ENCODE measurements at regions not wholly inside any gene's neighbourhood (a gene's known extent, or its start where the extent isn't known, plus 50 kb on each side); places are given as distances from the start of the nearest gene placed in this dataset.

GRCh38 chr4:33189169-33189568, 2469.0 kb downstream of the PCDH7 start:
- Histone ChIP-seq H2AFZ (ENCODE audit: low read length) (no peak overlapping the region), H3K23ac (ENCODE audit: insufficient read length, low read depth, low read length) (no peak overlapping the region), H4K5ac (ENCODE audit: insufficient read length, low read depth, low read length) (no peak overlapping the region), H4K91ac (ENCODE audit: insufficient read length, low read depth, low read length) (no peak overlapping the region), H3K4ac (ENCODE audit: low read depth, low read length) (no peak overlapping the region), H3K9ac (ENCODE audit: extremely low read depth, insufficient read length, low read length) (no peak overlapping the region), H2BK12ac (ENCODE audit: insufficient read length, low read depth, low read length) (no peak overlapping the region), H3K79me1 (ENCODE audit: insufficient read depth, low read depth, low read length, poor library complexity, severe bottlenecking) (no peaks in the 10 kb centered on the region), H4K8ac (replicated peaks; ENCODE audit: insufficient read length, low read depth, low read length) (no peak overlapping the region), H3T11ph (ENCODE audit: low read length) (no peak overlapping the region), H2BK5ac (ENCODE audit: insufficient read length, low read length) (no peak overlapping the region), H3K27me3 (ENCODE audit: insufficient read depth, low read length) (no peaks in the 10 kb centered on the region), H4K20me1 (ENCODE audit: control insufficient read depth, insufficient read depth, insufficient read length) (no peaks in the 10 kb centered on the region), H3K4me2 (ENCODE audit: insufficient read depth, insufficient read length, low read length) (no peak overlapping the region), H3K56ac (ENCODE audit: insufficient read length, low read depth, low read length) (no peak overlapping the region), H3K18ac (ENCODE audit: insufficient read length, low read depth, low read length) (no peak overlapping the region), H2BK20ac (ENCODE audit: low read depth, low read length, poor library complexity, severe bottlenecking) (no peak overlapping the region), H2BK120ac (ENCODE audit: low read depth, low read length, poor library complexity, severe bottlenecking) (no peak overlapping the region), H3K23me2 (ENCODE audit: insufficient read length, low read depth, low read length, poor library complexity, severe bottlenecking) (no peaks in the 10 kb centered on the region), H3K4me1 (ENCODE audit: insufficient read depth, low read length) (no peaks in the 10 kb centered on the region), H2BK15ac (ENCODE audit: low read depth, low read length) (no peak overlapping the region), H3K14ac (ENCODE audit: insufficient read depth, low read length) (no peak overlapping the region), H2AK5ac (ENCODE audit: insufficient read length, low read length) (no peak overlapping the region), H3K27ac (ENCODE audit: insufficient read length, low read depth, low read length) (no peak overlapping the region), H3K9me3 (ENCODE audit: control insufficient read depth, low read depth, low read length) (no peaks in the 10 kb centered on the region), H3K79me2 (ENCODE audit: insufficient read depth, low read length) (no peaks in the 10 kb centered on the region)
- Mint-ChIP-seq H3K36me3 (ENCODE audit: insufficient read depth in 1 of 3, low read depth in 3 of 3) (peaks cover 0 to 10% (median 0%) of the 10 kb centered on the region in 3 experiments; a peak in 4 of 7 replicates), H3K27ac (no peak overlapping the region), H3K4me3 (no peak overlapping the region), H3K4me1 (peaks cover 0 to 3% of the 10 kb centered on the region in 2 experiments; a peak in 1 of 4 replicates), H3K27me3 (ENCODE audit: low read depth) (no peaks in the 10 kb centered on the region), H3K9me3 (peaks cover 2 to 9% of the 10 kb centered on the region in 2 experiments; a peak in 2 of 5 replicates)
- no peak for TF ChIP-seq CTCF (conservative IDR thresholded peaks at IDR 0.05)
- no peak for DNase-seq
- WGBS (ENCODE audit: extremely low coverage, insufficient read length, low lambda C conversion rate), result no CpG with 5 or more reads among the region's 1 CpG

Measured in H9 (cell line).